ENCODE measurements at regions not wholly inside any gene's neighbourhood (a gene's known extent, or its start where the extent isn't known, plus 50 kb on each side); places are given as distances from the start of the nearest gene placed in this dataset.
A peak's percentile ranks its signal among the peaks of the same experiment; 100 is the strongest.

DNA sequence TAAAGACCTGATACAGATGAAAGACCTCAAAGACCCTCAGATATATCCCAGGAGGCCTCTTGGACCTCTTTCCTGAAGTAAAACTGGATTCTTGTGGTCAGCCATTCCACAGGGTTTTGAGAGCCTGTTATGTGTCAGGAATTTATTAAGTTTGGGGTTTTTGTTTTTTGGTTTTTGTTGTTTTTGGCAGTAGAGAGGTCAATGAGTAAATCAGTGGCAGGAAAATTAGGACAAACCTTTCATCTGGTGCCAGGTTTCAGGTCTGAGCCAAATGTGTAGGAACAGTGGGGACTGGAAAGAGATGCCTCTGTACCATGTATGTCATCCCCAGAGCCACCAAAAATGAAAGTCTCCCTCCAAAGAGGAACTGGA, 520.4 kb upstream of the MDFIC2 start:
- no peaks in the 10 kb centered on the region for H3K36me3 ChIP-seq (ENCODE audit: control insufficient read depth in 4 of 4, insufficient read depth in 4 of 4, low read length in 4 of 4)
- H3K27me3 ChIP-seq (ENCODE audit: control insufficient read depth in 3 of 3, insufficient read depth in 3 of 3, low read length in 2 of 3), result no peaks in the 10 kb centered on the region
- H3K9ac ChIP-seq (ENCODE audit: insufficient read depth in 1 of 2, low read length in 2 of 2), result no peak overlapping the region
- peaks cover 0 to 11% (median 7%) of the 10 kb centered on the region in 5 donors for H3K4me1 ChIP-seq (ENCODE audit: control insufficient read depth in 5 of 5, insufficient read depth in 5 of 5, low read length in 5 of 5)
- DNase-seq (no peak), ATAC-seq (ENCODE audit: insufficient read depth, low FRiP score) (no peak)
- H3K4me3 ChIP-seq, result no peak overlapping the region
- TF ChIP-seq, protein P1, sequence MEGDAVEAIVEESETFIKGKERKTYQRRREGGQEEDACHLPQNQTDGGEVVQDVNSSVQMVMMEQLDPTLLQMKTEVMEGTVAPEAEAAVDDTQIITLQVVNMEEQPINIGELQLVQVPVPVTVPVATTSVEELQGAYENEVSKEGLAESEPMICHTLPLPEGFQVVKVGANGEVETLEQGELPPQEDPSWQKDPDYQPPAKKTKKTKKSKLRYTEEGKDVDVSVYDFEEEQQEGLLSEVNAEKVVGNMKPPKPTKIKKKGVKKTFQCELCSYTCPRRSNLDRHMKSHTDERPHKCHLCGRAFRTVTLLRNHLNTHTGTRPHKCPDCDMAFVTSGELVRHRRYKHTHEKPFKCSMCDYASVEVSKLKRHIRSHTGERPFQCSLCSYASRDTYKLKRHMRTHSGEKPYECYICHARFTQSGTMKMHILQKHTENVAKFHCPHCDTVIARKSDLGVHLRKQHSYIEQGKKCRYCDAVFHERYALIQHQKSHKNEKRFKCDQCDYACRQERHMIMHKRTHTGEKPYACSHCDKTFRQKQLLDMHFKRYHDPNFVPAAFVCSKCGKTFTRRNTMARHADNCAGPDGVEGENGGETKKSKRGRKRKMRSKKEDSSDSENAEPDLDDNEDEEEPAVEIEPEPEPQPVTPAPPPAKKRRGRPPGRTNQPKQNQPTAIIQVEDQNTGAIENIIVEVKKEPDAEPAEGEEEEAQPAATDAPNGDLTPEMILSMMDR (IDR thresholded peaks at IDR 0.05; ENCODE audit: control extremely low read depth, extremely low read depth), result no peak
- H3K9me3 ChIP-seq (ENCODE audit: control insufficient read depth in 4 of 4, insufficient read depth in 3 of 4, low read length in 3 of 4), result no peaks in the 10 kb centered on the region
- H3K27ac ChIP-seq (ENCODE audit: low read depth in 1 of 2, low read length in 1 of 2), result peak overlapping the region in 1 of 2 donors; percentile 76

DNA sequence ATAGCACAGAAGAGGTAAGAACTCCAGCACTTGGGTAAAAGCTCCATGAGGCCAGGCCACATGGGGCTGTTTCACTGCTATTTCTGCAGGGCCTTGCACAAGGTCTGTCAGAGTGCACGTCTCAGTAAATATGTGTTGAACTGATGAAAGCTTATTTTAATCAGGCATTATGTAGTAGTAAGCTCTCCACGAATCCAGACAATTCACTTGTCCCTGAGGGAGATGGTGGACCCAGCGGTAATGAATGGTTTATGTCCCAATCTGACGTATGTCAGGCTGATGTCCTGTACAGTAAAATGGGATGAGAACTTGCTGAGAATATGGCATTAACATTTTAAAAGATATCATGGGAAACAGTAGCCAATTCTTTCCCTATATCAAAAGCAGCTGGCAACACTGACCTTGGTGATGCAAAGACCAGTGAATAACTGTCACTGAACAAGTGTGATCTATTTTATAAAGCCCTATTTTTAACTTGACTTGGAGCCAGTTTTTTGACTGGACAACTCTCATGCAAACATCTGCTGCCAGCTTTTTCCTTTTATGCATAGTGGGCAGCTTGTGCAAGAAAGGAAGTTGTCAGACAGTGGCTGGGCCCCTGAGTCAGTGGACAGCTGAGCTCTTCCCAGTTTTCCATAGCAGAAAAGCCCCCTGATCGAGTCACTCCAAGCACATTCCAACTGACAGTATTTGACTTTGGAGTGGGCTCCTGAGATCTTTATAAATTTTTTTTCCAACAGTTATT, 519.8 kb upstream of the MDFIC2 start:
- Histone ChIP-seq H3K9me3 (ENCODE audit: control insufficient read depth in 4 of 4, insufficient read depth in 3 of 4, low read length in 3 of 4) (no peaks in the 10 kb centered on the region), H3K36me3 (ENCODE audit: control insufficient read depth in 4 of 4, insufficient read depth in 4 of 4, low read length in 4 of 4) (no peaks in the 10 kb centered on the region), H3K4me1 (ENCODE audit: control insufficient read depth in 5 of 5, insufficient read depth in 5 of 5, low read length in 5 of 5) (peaks cover 0 to 11% (median 7%) of the 10 kb centered on the region in 5 donors), H3K27ac (ENCODE audit: low read depth in 1 of 2, low read length in 1 of 2) (peak overlapping the region in 1 of 2 donors; percentile 76), H3K27me3 (ENCODE audit: control insufficient read depth in 3 of 3, insufficient read depth in 3 of 3, low read length in 2 of 3) (no peaks in the 10 kb centered on the region), H3K4me3 (no peak overlapping the region), H3K9ac (ENCODE audit: insufficient read depth in 1 of 2, low read length in 2 of 2) (no peak overlapping the region)
- DNase-seq (peak; percentile 57 to 87 (median 86)), ATAC-seq (ENCODE audit: insufficient read depth, low FRiP score) (peak; percentile 15)
- 68 to 69% methylated on average over 5 of the region's 5 CpGs for WGBS, 2 donors
- TF ChIP-seq, protein P1 (IDR thresholded peaks at IDR 0.05; ENCODE audit: control extremely low read depth, extremely low read depth), result no peak

DNA sequence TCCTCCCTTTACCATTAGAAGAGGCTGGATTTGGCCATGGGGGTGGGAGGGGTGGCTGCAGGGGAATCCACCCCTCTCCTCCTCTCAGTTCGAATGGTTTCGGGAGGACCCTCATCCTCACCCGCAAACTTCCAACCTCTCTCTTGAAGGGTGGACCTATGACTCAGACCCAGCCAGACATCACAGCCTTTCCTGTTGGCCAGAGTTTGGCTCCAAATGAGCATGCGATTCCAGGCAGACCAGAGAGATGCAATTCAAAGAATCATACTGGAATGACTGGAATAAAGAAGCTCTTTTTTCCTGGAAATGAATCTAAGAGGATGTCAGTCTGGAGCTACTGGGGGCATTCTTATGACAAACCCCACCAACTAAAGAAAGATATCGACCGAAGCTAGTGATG, 516.7 kb upstream of the MDFIC2 start:
- WGBS, 2 donors, result 77 to 78% methylated on average over 6 of the region's 6 CpGs
- Histone ChIP-seq H3K4me3 (no peak overlapping the region), H3K9me3 (ENCODE audit: control insufficient read depth in 4 of 4, insufficient read depth in 3 of 4, low read length in 3 of 4) (no peaks in the 10 kb centered on the region), H3K4me1 (ENCODE audit: control insufficient read depth in 5 of 5, insufficient read depth in 5 of 5, low read length in 5 of 5) (peaks cover 0 to 12% (median 7%) of the 10 kb centered on the region in 5 donors), H3K9ac (ENCODE audit: insufficient read depth in 1 of 2, low read length in 2 of 2) (no peak overlapping the region), H3K27me3 (ENCODE audit: control insufficient read depth in 3 of 3, insufficient read depth in 3 of 3, low read length in 2 of 3) (no peaks in the 10 kb centered on the region), H3K27ac (ENCODE audit: low read depth in 1 of 2, low read length in 1 of 2) (no peak overlapping the region), H3K36me3 (ENCODE audit: control insufficient read depth in 4 of 4, insufficient read depth in 4 of 4, low read length in 4 of 4) (no peaks in the 10 kb centered on the region)
- DNase-seq (peak in 2 of 3 donors; percentile 26 to 39), ATAC-seq (ENCODE audit: insufficient read depth, low FRiP score) (no peak)
- TF ChIP-seq, protein P1 (IDR thresholded peaks at IDR 0.05; ENCODE audit: control extremely low read depth, extremely low read depth), result no peak

DNA sequence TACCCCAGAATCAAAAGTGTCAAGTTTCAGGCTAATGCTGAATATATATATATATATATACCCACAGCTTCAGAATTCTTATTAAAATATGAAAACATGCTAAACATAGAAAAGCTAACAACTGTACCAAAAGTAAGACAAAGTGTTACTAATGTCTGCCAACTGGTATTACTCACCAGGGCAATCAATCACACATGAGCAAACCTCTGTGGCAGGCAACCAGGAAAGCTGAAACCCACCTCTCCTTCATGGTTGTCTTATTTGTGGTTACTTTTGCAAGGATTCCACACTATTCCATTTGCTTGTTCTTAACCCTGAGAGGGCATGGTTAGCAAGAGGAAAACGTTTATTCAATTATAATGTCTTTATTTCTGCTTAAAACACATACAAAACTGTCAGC, 512.3 kb upstream of the MDFIC2 start:
- ATAC-seq (ENCODE audit: insufficient read depth, low FRiP score), result no peak
- Histone ChIP-seq H3K4me1 (ENCODE audit: control insufficient read depth in 5 of 5, insufficient read depth in 5 of 5, low read length in 5 of 5) (peaks cover 0 to 12% (median 3%) of the 10 kb centered on the region in 5 donors), H3K9me3 (ENCODE audit: control insufficient read depth in 4 of 4, insufficient read depth in 3 of 4, low read length in 3 of 4) (no peaks in the 10 kb centered on the region), H3K27ac (ENCODE audit: low read depth in 1 of 2, low read length in 1 of 2) (no peak overlapping the region), H3K36me3 (ENCODE audit: control insufficient read depth in 4 of 4, insufficient read depth in 4 of 4, low read length in 4 of 4) (no peaks in the 10 kb centered on the region), H3K9ac (ENCODE audit: insufficient read depth in 1 of 2, low read length in 2 of 2) (no peak overlapping the region), H3K27me3 (ENCODE audit: control insufficient read depth in 3 of 3, insufficient read depth in 3 of 3, low read length in 2 of 3) (no peaks in the 10 kb centered on the region), H3K4me3 (no peak overlapping the region)
- DNase-seq, result no peak
- 62 to 71% methylated on average over 1 of the region's 1 CpG for WGBS, 2 donors
- TF ChIP-seq, protein P1 (IDR thresholded peaks at IDR 0.05; ENCODE audit: control extremely low read depth, extremely low read depth), result no peak

Data from lung (tissue), 11 donors.